Mesenchymal stem cell (in vitro differentiated cells and primary cell): ENCODE measurements at regions not wholly inside any gene's neighbourhood (a gene's known extent, or its start where the extent isn't known, plus 50 kb on each side); places are given as distances from the start of the nearest gene placed in this dataset.

Experiments used
- DNase-seq: peaks from one replicate; pipeline ENCODE4 v3.0.0-alpha.2; 2013
- H2AFZ ChIP-seq: one replicate; pipeline ENCODE4 v1.6.1; 2013; ENCODE audit warnings: low read depth, mild to moderate bottlenecking, control low read depth, inconsistent platforms, low read length, moderate library complexity
- H2AK5ac ChIP-seq: 2 replicates; pipeline ENCODE4 v1.6.1; 2013; ENCODE audit warnings: low read length, moderate library complexity, mild to moderate bottlenecking, inconsistent platforms; ENCODE audit not compliant: severe bottlenecking
- H2BK120ac ChIP-seq: one replicate; pipeline ENCODE4 v1.6.1; 2013; ENCODE audit warnings: low read depth, mild to moderate bottlenecking, inconsistent platforms, low read length, moderate library complexity
- H2BK12ac ChIP-seq, 2 experiments: one replicate each; pipeline ENCODE4 v1.6.1; 2013; ENCODE audit warnings: inconsistent platforms in 2 of 2, low read length in 2 of 2, mild to moderate bottlenecking in 2 of 2, moderate library complexity in 2 of 2, control low read depth in 1 of 2
- H2BK15ac ChIP-seq: one replicate; pipeline ENCODE4 v1.6.1; 2013; ENCODE audit warnings: mild to moderate bottlenecking, low read depth, inconsistent platforms; ENCODE audit not compliant: poor library complexity, severe bottlenecking
- H2BK5ac ChIP-seq: 2 replicates; pipeline ENCODE4 v1.6.1; 2013; ENCODE audit warnings: low read depth, mild to moderate bottlenecking, low read length, control low read depth, inconsistent platforms; ENCODE audit not compliant: poor library complexity, severe bottlenecking
- H3K14ac ChIP-seq, 2 experiments: one replicate each; pipeline ENCODE4 v1.6.1; 2013; ENCODE audit warnings: inconsistent platforms in 2 of 2, low read length in 2 of 2, control low read depth in 1 of 2, mild to moderate bottlenecking in 1 of 2, moderate library complexity in 1 of 2
- H3K18ac ChIP-seq, 2 experiments: one replicate each; pipeline ENCODE4 v1.6.1; 2013; ENCODE audit warnings: inconsistent platforms in 2 of 2, low read length in 2 of 2, control low read depth in 1 of 2, low read depth in 1 of 2, mild to moderate bottlenecking in 1 of 2
- H3K23ac ChIP-seq, 2 experiments: one replicate each; pipeline ENCODE4 v1.6.1; 2013; ENCODE audit warnings: inconsistent platforms in 2 of 2, low read length in 2 of 2, mild to moderate bottlenecking in 2 of 2, moderate library complexity in 2 of 2, control low read depth in 1 of 2
- H3K27ac ChIP-seq: 2 replicates; pipeline ENCODE4 v1.5.1; 2013; ENCODE audit warnings: mild to moderate bottlenecking, moderate library complexity, low read length, control low read depth, inconsistent platforms; ENCODE audit not compliant: poor library complexity, severe bottlenecking
- H3K27me3 ChIP-seq, 2 experiments: 2 replicates each; pipeline versions ENCODE4 v1.6.1 to v1.7.0; 2013; ENCODE audit warnings: low read length in 2 of 2, mild to moderate bottlenecking in 2 of 2, moderate library complexity in 2 of 2, control low read depth in 1 of 2, inconsistent platforms in 1 of 2; ENCODE audit not compliant: control insufficient read depth in 1 of 2, insufficient read depth in 1 of 2
- H3K36me3 ChIP-seq, 2 experiments: 2 replicates each; pipeline versions ENCODE4 v1.6.1 to v1.7.0; 2013; ENCODE audit warnings: low read length in 2 of 2, control low read depth in 1 of 2, inconsistent platforms in 1 of 2, low read depth in 1 of 2, mild to moderate bottlenecking in 1 of 2; ENCODE audit not compliant: insufficient read depth in 2 of 2, control insufficient read depth in 1 of 2
- H3K4ac ChIP-seq, 2 experiments: one replicate each; pipeline ENCODE4 v1.6.1; 2013; ENCODE audit warnings: inconsistent platforms in 2 of 2, low read length in 2 of 2, mild to moderate bottlenecking in 2 of 2, moderate library complexity in 2 of 2, control low read depth in 1 of 2, low read depth in 1 of 2
- H3K4me1 ChIP-seq: 2 replicates; pipeline ENCODE4 v1.6.1; 2013; ENCODE audit warnings: low read depth, low read length, control low read depth; ENCODE audit not compliant: control insufficient read depth, insufficient read depth
- H3K4me2 ChIP-seq: 2 replicates; pipeline ENCODE4 v1.6.1; 2013; ENCODE audit warnings: low read length, mild to moderate bottlenecking, inconsistent platforms; ENCODE audit not compliant: poor library complexity, severe bottlenecking
- H3K4me3 ChIP-seq, 2 experiments: 2 replicates each; pipeline versions ENCODE4 v1.5.1 to v1.7.0; 2013; ENCODE audit warnings: low read length in 2 of 2, mild to moderate bottlenecking in 2 of 2, control low read depth in 1 of 2, low read depth in 1 of 2; ENCODE audit not compliant: insufficient read depth in 1 of 2
- H3K79me1 ChIP-seq: replicated peaks from 2 replicates; pipeline ENCODE4 v1.6.1; 2013; ENCODE audit warnings: mild to moderate bottlenecking, control low read depth, low read length, inconsistent platforms; ENCODE audit not compliant: poor library complexity, severe bottlenecking
- H3K9ac ChIP-seq: 2 replicates; pipeline ENCODE4 v1.7.0; 2013; ENCODE audit warnings: mild to moderate bottlenecking, low read length, moderate library complexity
- H3K9me3 ChIP-seq: 2 replicates; pipeline ENCODE4 v1.7.0; 2013; ENCODE audit warnings: mild to moderate bottlenecking, low read length; ENCODE audit not compliant: control insufficient read depth
- H4K8ac ChIP-seq: one replicate; pipeline ENCODE4 v1.6.1; 2013; ENCODE audit warnings: inconsistent platforms, mild to moderate bottlenecking, low read length, moderate library complexity
- H4K91ac ChIP-seq: one replicate; pipeline ENCODE4 v1.6.1; 2013; ENCODE audit warnings: mild to moderate bottlenecking, low read length, inconsistent platforms
- WGBS: methylation state at CpG from one replicate; pipeline ENCODE4 v1.1.7; 2013; ENCODE audit warnings: mixed read lengths; 5-methylcytosine and 5-hydroxymethylcytosine counted together

- Histone ChIP-seq H2BK12ac (no peak overlapping the region), H3K4ac (no peak overlapping the region), H3K4me2 (no peak overlapping the region), H3K18ac (no peak overlapping the region), H2AK5ac (no peak overlapping the region), H3K4me1 (no peaks in the 10 kb centered on the region), H3K79me1 (no peaks in the 10 kb centered on the region), H2BK120ac (no peak overlapping the region), H4K91ac (no peak overlapping the region), H3K9ac (no peak overlapping the region), H3K9me3 (peaks cover 5% of the 10 kb centered on the region), H2BK15ac (no peak overlapping the region), H3K23ac (no peak overlapping the region), H2AFZ (no peak overlapping the region), H3K27ac (no peak overlapping the region), H4K8ac (no peak overlapping the region), H3K36me3 (no peaks in the 10 kb centered on the region), H2BK5ac (no peak overlapping the region), H3K27me3 (no peaks in the 10 kb centered on the region), H3K14ac (no peak overlapping the region), H3K4me3 (no peak overlapping the region)
- 96% methylated on average over 3 of the region's 3 CpGs for WGBS
- no peak for DNase-seq
Measured at GRCh38 chr6:80832337-80832736, 725.9 kb downstream of the BCKDHB start.

GRCh38 chr6:80793411-80793810 lies 686.9 kb downstream of the BCKDHB start:
- Histone ChIP-seq H3K4ac (no peak overlapping the region), H3K18ac (no peak overlapping the region), H2BK12ac (no peak overlapping the region), H4K8ac (no peak overlapping the region), H3K4me1 (no peaks in the 10 kb centered on the region), H2BK5ac (no peak overlapping the region), H3K27ac (no peak overlapping the region), H3K9ac (no peak overlapping the region), H2AK5ac (no peak overlapping the region), H2AFZ (no peak overlapping the region), H3K4me2 (no peak overlapping the region), H3K79me1 (no peaks in the 10 kb centered on the region), H4K91ac (no peak overlapping the region), H3K14ac (no peak overlapping the region), H2BK120ac (no peak overlapping the region), H3K23ac (no peak overlapping the region), H3K4me3 (no peak overlapping the region), H3K36me3 (no peaks in the 10 kb centered on the region), H3K27me3 (no peaks in the 10 kb centered on the region), H2BK15ac (no peak overlapping the region), H3K9me3 (no peaks in the 10 kb centered on the region)
- DNase-seq: no peak
- 100% methylated on average over 1 of the region's 2 CpGs for WGBS

- H2BK120ac ChIP-seq: no peak overlapping the region
- H2BK12ac ChIP-seq: no peak overlapping the region
- no peaks in the 10 kb centered on the region for H3K27me3 ChIP-seq
- H3K18ac ChIP-seq: no peak overlapping the region
- no peaks in the 10 kb centered on the region for H3K4me1 ChIP-seq
- H3K4me3 ChIP-seq: no peak overlapping the region
- no peak overlapping the region for H3K23ac ChIP-seq
- H3K14ac ChIP-seq: no peak overlapping the region
- no peak overlapping the region for H3K9ac ChIP-seq
- no peaks in the 10 kb centered on the region for H3K36me3 ChIP-seq
- no peak overlapping the region for H2BK15ac ChIP-seq
- H3K27ac ChIP-seq: no peak overlapping the region
- H4K8ac ChIP-seq: no peak overlapping the region
- H2AFZ ChIP-seq: no peak overlapping the region
- no peak overlapping the region for H4K91ac ChIP-seq
- no peak overlapping the region for H3K4me2 ChIP-seq
- no peaks in the 10 kb centered on the region for H3K9me3 ChIP-seq
- H2AK5ac ChIP-seq: no peak overlapping the region
- no peak overlapping the region for H3K4ac ChIP-seq
- DNase-seq: no peak
- no peaks in the 10 kb centered on the region for H3K79me1 ChIP-seq
- no peak overlapping the region for H2BK5ac ChIP-seq
Measured at GRCh38 chr6:80792151-80792550, 685.7 kb downstream of the BCKDHB start.

GRCh38 chr6:80789912-80790570 lies 683.6 kb downstream of the BCKDHB start:
- Histone ChIP-seq H3K4me1 (no peaks in the 10 kb centered on the region), H3K18ac (no peak overlapping the region), H3K14ac (no peak overlapping the region), H4K91ac (no peak overlapping the region), H2BK5ac (no peak overlapping the region), H3K9me3 (no peaks in the 10 kb centered on the region), H3K23ac (no peak overlapping the region), H3K36me3 (no peaks in the 10 kb centered on the region), H3K4ac (no peak overlapping the region), H2BK12ac (no peak overlapping the region), H2AK5ac (no peak overlapping the region), H3K9ac (peak overlapping the region; percentile 75), H2BK120ac (no peak overlapping the region), H4K8ac (no peak overlapping the region), H3K27me3 (no peaks in the 10 kb centered on the region), H3K27ac (no peak overlapping the region), H2AFZ (no peak overlapping the region), H3K4me2 (no peak overlapping the region), H3K4me3 (peak overlapping the region in 1 of 2 experiments; percentile 43), H3K79me1 (no peaks in the 10 kb centered on the region), H2BK15ac (no peak overlapping the region)
- WGBS: 90% methylated on average over 1 of the region's 1 CpG
- DNase-seq: no peak
